Fibroblast of skin of back (primary cell): ENCODE measurements at regions not wholly inside any gene's neighbourhood (a gene's known extent, or its start where the extent isn't known, plus 50 kb on each side); places are given as distances from the start of the nearest gene placed in this dataset.

Experiments
- DNase-seq: peaks from one replicate; pipeline ENCODE4 v3.0.0-alpha.2; 2013

- DNase-seq, result peak; percentile 42
Measured at GRCh38 chr12:105713606-105714305, 383.3 kb downstream of the C12orf75 start.

DNA sequence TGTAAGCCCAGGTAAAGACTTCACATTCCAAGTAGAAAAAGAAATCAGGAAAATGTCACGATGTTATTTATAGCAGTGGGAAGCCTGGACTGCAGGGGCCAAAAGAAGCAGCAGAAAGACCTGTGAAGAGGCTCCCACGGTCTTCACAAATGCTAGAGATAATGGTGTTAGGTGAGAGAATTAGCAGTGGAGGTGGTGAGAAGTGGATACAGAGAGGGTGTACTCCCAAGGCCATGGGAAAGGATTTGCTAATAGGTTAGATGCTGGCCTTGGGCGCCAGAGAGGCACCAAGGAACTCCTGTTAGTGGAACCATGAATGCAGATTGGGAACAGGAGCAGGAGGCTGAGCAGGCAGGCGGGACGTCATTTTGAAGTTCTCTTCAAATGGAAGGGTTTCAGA, 386.1 kb downstream of the C12orf75 start:
- DNase-seq, result no peak

GRCh38 chr12:105721051-105721825, 390.7 kb downstream of the C12orf75 start:
- peak; percentile 60 for DNase-seq

DNA sequence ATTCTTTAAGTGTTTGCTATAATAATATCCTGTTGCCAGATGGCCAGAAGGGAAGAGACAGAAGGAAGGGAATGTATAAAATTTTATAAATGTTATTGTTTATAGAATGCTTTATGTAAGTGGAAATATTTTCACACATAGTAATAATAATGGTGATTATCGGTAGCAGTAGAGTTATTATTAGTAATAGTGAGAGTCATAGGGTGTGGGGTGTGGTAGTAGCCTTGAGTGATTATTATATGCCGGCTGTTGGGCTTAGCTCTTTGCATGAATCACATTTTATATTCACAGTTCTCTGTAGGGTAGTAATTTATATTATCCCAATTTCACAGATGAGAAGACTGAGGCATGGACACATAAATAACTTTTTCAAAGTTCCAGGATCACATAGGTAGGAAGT, 391.4 kb downstream of the C12orf75 start:
- peak; percentile 66 for DNase-seq

DNA sequence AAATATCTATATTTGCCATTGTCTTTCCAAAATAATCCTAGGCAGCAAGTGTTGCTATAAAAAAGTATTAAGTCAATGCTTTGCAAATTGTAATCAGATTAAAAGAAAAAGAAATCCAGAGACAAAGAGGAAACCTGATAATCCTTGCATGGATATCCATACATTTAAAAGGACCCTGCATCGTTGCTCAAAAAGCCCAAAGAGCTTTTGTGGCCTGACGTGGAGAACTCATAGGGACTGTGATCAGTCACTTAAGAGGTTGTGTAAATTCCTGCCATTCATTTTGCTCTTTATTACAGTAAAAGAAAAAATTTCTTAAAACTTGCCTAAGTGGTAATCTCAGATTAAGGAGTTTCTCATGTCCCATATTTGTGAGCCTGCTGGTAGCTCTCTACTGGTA, 392.6 kb downstream of the C12orf75 start:
- no peak for DNase-seq

DNA sequence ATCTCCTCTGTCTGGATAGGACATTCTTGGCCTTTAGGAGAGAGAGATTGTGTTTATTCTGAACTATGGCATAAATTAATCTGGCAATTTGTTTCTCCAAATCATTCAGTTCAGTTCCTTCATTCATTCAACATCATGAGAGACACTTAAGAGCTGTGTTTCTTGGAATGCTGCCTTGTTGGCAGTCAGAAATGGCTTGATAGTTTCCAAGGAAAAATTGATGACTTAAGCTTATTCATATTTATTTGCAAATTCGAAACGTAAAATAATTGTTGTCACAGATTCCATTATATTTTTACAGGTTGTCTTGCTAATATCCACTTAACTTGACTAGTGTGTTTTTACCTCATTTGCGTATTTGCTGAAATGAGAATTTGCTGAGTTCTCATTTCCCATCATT, 393.0 kb downstream of the C12orf75 start:
- no peak for DNase-seq

DNA sequence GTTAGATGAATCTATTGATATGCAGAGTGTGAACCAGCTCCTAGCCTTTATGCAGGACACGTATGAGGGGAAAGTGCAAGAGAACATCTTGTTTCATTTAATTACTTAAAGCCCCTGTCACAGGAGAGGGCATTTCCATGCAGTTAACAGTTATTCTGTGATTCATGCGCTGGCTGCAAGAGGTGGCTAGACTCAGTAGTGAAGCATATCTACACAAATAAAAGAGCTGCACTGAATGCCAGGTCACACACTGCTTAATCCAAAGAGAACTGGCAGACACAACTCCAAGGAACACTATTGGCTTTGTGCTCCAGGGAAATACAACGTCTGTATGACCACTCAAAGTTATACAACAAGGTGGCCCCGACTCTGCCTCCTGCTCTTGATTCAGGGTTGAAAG, 394.1 kb downstream of the C12orf75 start:
- DNase-seq, result peak; percentile 30

DNA sequence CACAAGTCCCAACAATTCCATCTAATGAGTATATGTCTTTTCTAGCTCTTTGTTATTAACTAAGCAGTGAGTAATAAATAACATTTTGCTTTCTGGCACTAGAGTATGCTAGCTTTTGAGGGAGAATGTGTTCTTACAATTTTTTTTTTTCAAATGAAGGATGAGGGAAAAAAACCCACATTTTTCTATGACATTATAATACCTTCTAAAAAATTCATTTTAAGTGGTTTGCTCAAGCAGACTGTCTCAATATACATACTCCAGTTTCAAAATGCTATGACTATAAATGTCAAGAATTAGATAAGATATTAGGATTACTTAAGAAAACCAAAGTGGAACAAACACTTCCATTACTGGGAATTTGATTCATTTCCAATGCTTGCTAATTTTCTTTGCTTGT, 394.6 kb downstream of the C12orf75 start:
- no peak for DNase-seq

DNA sequence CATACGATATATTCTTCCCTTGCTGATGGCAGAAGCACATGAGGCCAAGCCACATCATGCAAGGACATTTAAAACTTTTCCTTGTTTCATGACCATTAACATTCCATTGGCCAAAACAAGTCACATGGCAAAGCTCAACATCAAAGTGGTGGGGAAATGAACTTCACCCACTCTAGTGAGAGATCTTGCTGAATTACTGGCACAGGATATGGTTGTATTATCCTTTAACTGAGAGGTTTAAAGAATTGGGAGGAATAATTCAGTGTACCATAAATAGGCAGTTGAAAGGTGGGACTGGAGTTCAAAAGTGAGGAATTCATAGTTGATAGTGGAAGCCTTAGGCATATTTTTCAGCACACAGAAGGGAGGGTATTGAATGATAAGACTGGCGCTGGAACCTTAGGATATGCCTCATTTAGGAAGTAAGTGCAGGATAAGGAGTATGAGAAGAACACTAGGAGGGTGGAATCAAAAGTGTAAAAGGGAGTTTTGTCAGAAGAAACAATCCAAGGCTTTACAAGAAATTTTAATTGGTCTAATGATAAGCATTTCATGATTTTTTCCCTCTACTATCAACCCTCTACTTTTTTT, 398.8 kb downstream of the C12orf75 start:
- DNase-seq, result no peak

- no peak for DNase-seq
Measured at GRCh38 chr12:105729926-105730325, 399.4 kb downstream of the C12orf75 start.

DNA sequence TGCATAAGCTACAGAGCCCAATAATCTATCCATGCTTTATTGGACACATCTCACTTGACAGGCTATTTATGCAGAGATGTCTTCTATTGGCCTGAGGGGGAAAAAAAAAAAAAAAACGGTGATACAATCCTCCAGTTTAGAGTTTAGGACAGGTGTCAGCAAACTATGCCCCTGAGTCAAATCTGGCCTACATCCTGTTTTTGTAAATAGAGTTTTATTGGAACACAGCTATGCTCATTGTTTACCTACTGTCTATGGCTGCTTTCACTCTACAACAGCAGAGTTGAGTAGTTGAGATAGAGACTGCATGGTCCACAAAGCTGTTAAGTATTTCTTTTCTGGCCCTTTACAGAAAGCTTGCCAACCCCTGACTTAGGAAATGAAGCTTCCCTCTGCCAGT, 403.1 kb downstream of the C12orf75 start:
- DNase-seq, result no peak

GRCh38 chr12:105736498-105736897, 402.3 kb downstream of the NUAK1 start:
- DNase-seq, result no peak

DNA sequence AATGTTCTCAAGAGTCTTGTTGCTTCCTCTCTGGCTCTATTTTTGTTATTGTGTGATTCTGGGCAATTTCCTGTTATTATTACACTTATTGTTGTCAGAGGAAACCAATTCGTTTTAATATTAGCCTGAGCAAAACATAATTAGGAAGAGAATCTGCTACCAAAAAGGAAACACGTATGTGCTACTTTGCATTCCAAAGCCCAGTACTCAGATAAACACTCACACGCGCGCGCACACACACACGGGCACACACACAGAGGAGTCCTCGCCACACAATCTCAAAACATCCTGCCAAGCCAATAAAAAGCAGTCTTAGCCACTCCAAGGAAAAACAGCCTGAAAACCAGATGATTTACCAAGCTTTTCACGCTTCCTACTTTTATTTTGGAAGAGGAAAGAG, 400.7 kb downstream of the NUAK1 start:
- DNase-seq, result peak; percentile 72

DNA sequence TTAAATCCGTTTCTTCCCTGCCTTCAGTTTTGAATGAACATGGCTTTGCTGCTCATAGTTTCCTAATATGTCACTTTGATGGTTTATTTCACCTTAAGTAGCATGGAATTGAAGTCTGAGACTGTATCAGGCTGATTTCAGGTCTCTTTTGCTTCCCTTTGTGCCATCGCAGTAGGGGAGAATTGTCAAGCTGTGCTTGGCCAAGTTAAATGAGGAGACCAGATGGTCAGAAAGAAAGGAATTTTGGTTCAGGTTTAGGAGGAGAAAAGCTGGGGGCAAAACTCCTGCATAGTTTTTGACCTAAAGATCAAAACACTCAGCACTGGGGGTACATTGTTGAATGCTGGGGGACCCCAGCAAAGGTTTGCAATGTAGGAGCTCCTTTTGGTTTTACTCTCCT, 398.4 kb downstream of the NUAK1 start:
- peak; percentile 7 for DNase-seq

DNA sequence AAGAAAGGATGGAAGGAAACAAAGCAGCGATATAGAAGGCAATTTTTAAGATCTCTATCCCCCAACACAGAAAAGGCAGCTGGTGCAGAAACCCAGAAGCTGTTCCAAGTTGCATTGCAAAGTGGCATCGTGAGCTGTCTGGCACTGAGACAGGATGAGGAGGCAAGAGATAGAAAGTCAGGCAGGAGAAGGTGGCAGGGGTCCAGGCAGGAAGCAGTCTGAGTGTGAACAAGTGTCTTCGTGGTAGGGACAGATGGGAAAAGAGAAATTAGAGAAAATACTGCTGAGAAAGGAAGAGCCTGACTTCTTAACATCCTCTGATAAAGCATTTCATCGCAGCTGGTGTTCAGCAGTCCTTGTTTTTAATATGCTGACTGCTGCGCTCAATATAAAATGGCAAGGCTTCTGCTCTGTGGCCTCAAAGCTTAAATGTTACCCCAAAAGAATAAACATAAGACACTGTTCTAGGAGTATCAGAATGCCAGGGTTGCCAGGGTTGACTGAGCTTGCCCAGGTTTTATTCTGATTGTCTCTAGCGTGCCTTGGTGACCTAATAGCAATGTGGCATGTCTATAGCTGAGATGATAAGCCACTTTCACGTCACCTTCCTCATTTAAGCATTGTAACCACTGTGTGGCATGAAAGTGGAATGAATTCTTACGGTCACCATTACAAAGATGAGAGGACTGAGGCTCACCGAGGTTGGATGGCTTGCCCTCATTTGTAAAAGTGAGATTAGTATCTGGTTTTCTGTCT, 397.6 kb downstream of the NUAK1 start:
- DNase-seq, result peak; percentile 79

GRCh38 chr12:105741786-105742566, 396.8 kb downstream of the NUAK1 start:
- DNase-seq, result peak; percentile 98

GRCh38 chr12:105742567-105742874, 396.2 kb downstream of the NUAK1 start:
- DNase-seq, result no peak

DNA sequence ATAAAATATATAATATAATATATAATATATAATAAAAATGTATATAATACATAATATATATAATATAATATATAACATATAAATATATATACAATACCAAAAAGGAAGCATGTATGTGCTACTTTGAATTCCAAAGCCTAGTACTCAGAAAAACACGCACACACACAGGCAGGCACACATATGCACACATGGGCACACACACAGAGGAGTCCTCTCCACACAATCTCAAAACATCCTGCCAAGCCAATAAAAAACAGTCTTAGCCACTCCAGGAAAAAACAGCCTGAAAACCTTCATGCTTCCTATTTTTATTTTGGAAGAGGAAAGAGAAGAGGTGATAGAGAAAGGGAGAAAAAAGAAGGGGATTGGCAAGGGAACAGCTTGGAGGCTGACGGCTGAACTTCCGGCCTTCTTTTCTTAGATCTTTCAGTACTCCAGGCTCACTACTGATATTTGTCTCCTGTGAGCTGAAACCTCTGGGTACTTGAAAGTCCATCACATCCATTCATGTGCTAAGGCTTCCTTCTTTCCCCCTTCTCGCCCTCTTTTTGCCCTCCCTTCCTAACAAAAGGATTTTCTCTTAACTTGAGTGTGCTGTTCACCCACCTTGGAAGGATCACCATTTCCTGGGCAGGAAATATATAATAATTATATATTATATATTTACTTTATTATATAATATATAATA, 394.2 kb downstream of the NUAK1 start:
- DNase-seq, result no peak

DNA sequence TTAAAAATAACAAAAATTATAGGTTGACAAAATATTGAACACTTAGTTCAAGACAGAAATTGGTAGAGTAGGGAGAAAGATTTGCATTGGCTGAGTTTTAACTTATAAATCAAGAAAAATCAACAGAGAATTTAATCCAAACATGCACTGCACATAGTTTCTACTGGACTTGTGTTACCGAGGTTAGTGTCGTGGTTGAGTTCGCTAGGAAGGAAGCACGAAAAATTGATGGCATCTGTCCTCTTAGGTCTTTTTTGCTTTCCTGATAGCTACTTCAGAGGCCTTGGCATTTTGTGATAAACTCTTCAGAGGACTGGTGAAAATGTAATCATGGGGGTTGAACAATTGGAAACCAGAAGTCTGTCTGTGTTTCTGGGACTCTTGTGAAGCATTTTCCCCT, 392.9 kb downstream of the NUAK1 start:
- DNase-seq, result no peak

GRCh38 chr12:105748806-105749600, 389.8 kb downstream of the NUAK1 start:
- DNase-seq, result peak; percentile 55

- DNase-seq, result no peak
Measured at GRCh38 chr12:105750096-105750495, 388.7 kb downstream of the NUAK1 start.
